GM12878 (cell line): ENCODE measurements at regions not wholly inside any gene's neighbourhood (a gene's known extent, or its start where the extent isn't known, plus 50 kb on each side); places are given as distances from the start of the nearest gene placed in this dataset.

Experiments used
- ATAC-seq: fragments of 200-7000 bp; cut with Tn5 transposase; 3 replicates; pipeline ENCODE4 v1.9.1; 2020; ENCODE audit warnings: mild to moderate bottlenecking, moderate library complexity
- BruUV-seq: library from RNA; stranded (reverse); fragments of 400-500 nt; replicated peaks from 2 replicates; lab custom pipeline; 2021; lab: Mats Ljungman, UMichigan
- CTCF ChIA-PET: fragments of 300-600 bp; sonication (Branson Sonifier 250); formaldehyde crosslinking; extraction: SDS; loops from one replicate; lab custom pipeline; 2021; ENCODE audit warnings: inconsistent platforms; lab: Yijun Ruan, JAX
- POLR2A ChIA-PET: fragments of 350-600 bp; formaldehyde crosslinking; extraction: SDS; loops from one replicate; lab custom pipeline; 2021; ENCODE audit warnings: inconsistent platforms; lab: Charles Lee
- RAD21 ChIA-PET: fragments of 300-600 bp; sonication (Branson Sonifier 250); formaldehyde crosslinking; loops from one replicate; lab custom pipeline; 2023; ENCODE audit warnings: antibody characterized with exemption; ENCODE audit not compliant: unreplicated experiment; lab: Charles Lee
- SMC1A ChIA-PET: fragments of 300-600 bp; sonication (Branson Sonifier 250); formaldehyde crosslinking; loops from one replicate; lab custom pipeline; 2023; ENCODE audit not compliant: unreplicated experiment, uncharacterized antibody; lab: Charles Lee
- DNase-seq: peaks from one replicate; pipeline ENCODE4 v3.0.0-alpha.2; 2011; ENCODE audit warnings: low read depth, low spot score
- FAIRE-seq: peaks from 3 replicates; lab custom pipeline; 2011; peaks lifted over from hg19 to GRCh38; lab: Jason Lieb, UNC
- H2AFZ ChIP-seq: 2 replicates; pipeline ENCODE4 v1.6.0; 2011; ENCODE audit warnings: low read depth, low read length, control low read depth; ENCODE audit not compliant: control insufficient read depth
- H3K27ac ChIP-seq: 2 replicates; pipeline ENCODE4 v1.5.1; 2011; ENCODE audit warnings: control low read depth; ENCODE audit not compliant: control insufficient read depth, insufficient read depth
- H3K27me3 ChIP-seq, 2 experiments: replicated peaks in 1 of 2; 2 replicates each; pipeline versions ENCODE4 v1.6.0 to v1.6.1; 2011; ENCODE audit warnings: low read length in 1 of 2; ENCODE audit not compliant: control insufficient read depth in 2 of 2, insufficient read depth in 2 of 2
- H3K36me3 ChIP-seq, 2 experiments: 2 replicates each; pipeline ENCODE4 v1.5.1; 2011; ENCODE audit warnings: low read length in 1 of 2; ENCODE audit not compliant: control insufficient read depth in 2 of 2, insufficient read depth in 2 of 2
- H3K4me1 ChIP-seq: 2 replicates; pipeline ENCODE4 v1.6.1; 2011; ENCODE audit warnings: mild to moderate bottlenecking, low read length, moderate library complexity, mixed read lengths; ENCODE audit not compliant: control insufficient read depth, insufficient read depth
- H3K4me2 ChIP-seq: 2 replicates; pipeline ENCODE4 v1.6.0; 2011; ENCODE audit warnings: control low read depth; ENCODE audit not compliant: control insufficient read depth, insufficient read depth
- H3K4me3 ChIP-seq: fragments of 200-600 bp; sonication (generic); 2 replicates; pipeline ENCODE4 v1.5.1; 2016
- H3K79me2 ChIP-seq: 2 replicates; pipeline ENCODE4 v1.6.0; 2011; ENCODE audit warnings: low read length; ENCODE audit not compliant: control insufficient read depth, insufficient read depth
- H3K9ac ChIP-seq: 2 replicates; pipeline ENCODE4 v1.8.0; 2011; ENCODE audit warnings: low read length, control low read depth, mixed read lengths; ENCODE audit not compliant: control insufficient read depth, insufficient read depth
- H3K9me3 ChIP-seq: replicated peaks from 3 replicates; pipeline ENCODE4 v1.5.1; 2011; ENCODE audit warnings: mild to moderate bottlenecking, low read length; ENCODE audit not compliant: control insufficient read depth, insufficient read depth
- H4K20me1 ChIP-seq: 2 replicates; pipeline ENCODE4 v1.6.0; 2011; ENCODE audit not compliant: control insufficient read depth, insufficient read depth
- CBX5 ChIP-seq: sonication (generic); IDR thresholded peaks from 2 replicates; pipeline ENCODE4 v1.6.1; 2016; ENCODE audit warnings: low read depth, moderate library complexity, mild to moderate bottlenecking, inconsistent platforms
- LARP7 ChIP-seq: fragments of 450-650 bp; IDR thresholded peaks from 2 replicates; pipeline ENCODE4 v1.6.1; 2017; ENCODE audit warnings: mild to moderate bottlenecking
- SIN3A ChIP-seq: IDR thresholded peaks from 2 replicates; pipeline ENCODE4 v1.6.1; 2012; ENCODE audit warnings: low read depth, low read length, improper control_type of control experiment
- SRF ChIP-seq, 2 experiments: IDR thresholded peaks; 2 replicates each; pipeline ENCODE4 v1.6.1; 2011; ENCODE audit warnings: low read depth in 2 of 2, low read length in 2 of 2, mild to moderate bottlenecking in 1 of 2, moderate library complexity in 1 of 2
- TCF12 ChIP-seq: IDR thresholded peaks from 2 replicates; pipeline ENCODE4 v1.6.1; 2011; ENCODE audit warnings: low read depth, mild to moderate bottlenecking, low read length
- YY1 ChIP-seq: IDR thresholded peaks from 2 replicates; pipeline ENCODE4 v1.6.1; 2011; ENCODE audit warnings: low read depth, mild to moderate bottlenecking, low read length
- WGBS: methylation state at CpG from one replicate; pipeline ENCODE4 v1.1.6; 2016; ENCODE audit warnings: low lambda C conversion rate; ENCODE audit not compliant: insufficient replicate concordance, insufficient coverage; ENCODE audit errors: missing lambda C conversion rate; 5-methylcytosine and 5-hydroxymethylcytosine counted together
- in situ Hi-C: fragments of 300-500 bp; cut with MboI; formaldehyde crosslinking; loops from 9 replicates; pipeline ENCODE4 v1.14.3; 2018; ENCODE audit warnings: mixed read lengths
- intact Hi-C: fragments of 100-400 bp; cut with micrococcal nuclease; formaldehyde crosslinking; loops from one replicate; pipeline ENCODE4 v1.14.2; 2022; ENCODE audit not compliant: unreplicated experiment
- TF ChIP-seq, protein P1 (sequence below): fragments of 450-650 bp; IDR thresholded peaks from 2 replicates; pipeline ENCODE4 v1.6.1; 2014; ENCODE audit warnings: mild to moderate bottlenecking

DNA sequence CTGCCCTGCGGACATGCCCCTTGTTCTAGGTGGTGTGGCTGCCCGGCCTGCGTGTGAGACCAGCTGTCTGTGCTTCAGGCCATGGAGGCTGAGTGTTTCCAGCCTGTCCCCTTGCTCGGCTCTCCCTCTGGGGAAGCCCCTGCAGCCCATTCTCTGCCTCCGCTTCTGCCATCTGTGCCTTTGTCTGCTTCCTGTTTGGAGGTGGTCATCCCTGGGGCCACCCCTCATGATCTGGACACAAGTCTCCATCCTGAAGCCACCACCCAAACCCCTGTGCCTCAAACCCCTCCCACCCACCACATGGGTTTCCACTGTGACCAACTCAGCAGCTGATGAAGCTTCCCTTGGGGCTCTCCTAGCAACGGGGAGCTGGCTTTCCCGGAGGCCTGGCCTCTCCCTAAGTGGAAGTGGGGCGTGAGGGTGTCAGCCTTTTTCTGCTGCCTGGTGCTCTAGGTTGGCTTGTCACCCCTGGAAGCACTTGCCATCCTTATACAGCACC lies 184.9 kb downstream of the SEC14L1 start:
- no TSS peak for BruUV-seq
- H3K9me3 ChIP-seq: no peaks in the 10 kb centered on the region
- ChIA-PET RAD21 (interaction anchor here (0.6 to 2.1 kb wide), 13 partner anchors 40 to 633 kb away, joined by 3 to 13 read pairs (median 5); partner anchors contain the start of gene TNRC6C), CTCF (interaction anchor here (0.6 to 2.0 kb wide), 5 partner anchors 75 to 149 kb away, joined by 3 to 9 read pairs (median 6); no protein-coding TSS in a partner anchor), POLR2A (interaction anchor here (1.2 to 1.6 kb wide), 6 partner anchors 9 to 149 kb away, joined by 3 to 7 read pairs (median 4); no protein-coding TSS in a partner anchor), SMC1A (interaction anchor here (0.6 to 1.9 kb wide), 14 partner anchors 11 to 218 kb away, joined by 3 to 9 read pairs (median 4); no protein-coding TSS in a partner anchor)
- peaks cover 51% of the 10 kb centered on the region for H3K4me1 ChIP-seq
- WGBS: 9% methylated on average over 8 of the region's 8 CpGs
- TF ChIP-seq SIN3A: 0 out of 2 replicates have a peak, but pooled peaks have one; percentile 20
- 0 out of 2 replicates have a peak, but pooled peaks have one; percentile 2 for TF ChIP-seq CBX5
- 0 out of 2 replicates have a peak, but pooled peaks have one; percentile 3 for TF ChIP-seq TCF12
- 0 out of 4 replicates have a peak, but pooled peaks of 1 of the 2 experiments have one; percentile 6 for TF ChIP-seq SRF (IDR thresholded peaks at IDR 0.05; ENCODE audit: low read depth in 2 of 2, low read length in 2 of 2)
- no peak for TF ChIP-seq YY1
- TF ChIP-seq LARP7: 0 out of 2 replicates have a peak, but pooled peaks have one; percentile 69
- TF ChIP-seq, protein P1, sequence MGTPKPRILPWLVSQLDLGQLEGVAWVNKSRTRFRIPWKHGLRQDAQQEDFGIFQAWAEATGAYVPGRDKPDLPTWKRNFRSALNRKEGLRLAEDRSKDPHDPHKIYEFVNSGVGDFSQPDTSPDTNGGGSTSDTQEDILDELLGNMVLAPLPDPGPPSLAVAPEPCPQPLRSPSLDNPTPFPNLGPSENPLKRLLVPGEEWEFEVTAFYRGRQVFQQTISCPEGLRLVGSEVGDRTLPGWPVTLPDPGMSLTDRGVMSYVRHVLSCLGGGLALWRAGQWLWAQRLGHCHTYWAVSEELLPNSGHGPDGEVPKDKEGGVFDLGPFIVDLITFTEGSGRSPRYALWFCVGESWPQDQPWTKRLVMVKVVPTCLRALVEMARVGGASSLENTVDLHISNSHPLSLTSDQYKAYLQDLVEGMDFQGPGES: no peak
- in situ Hi-C loops: loop anchor here (5.0 to 25.0 kb wide), 2 partner anchors 112 to 167 kb away; no protein-coding TSS in a partner anchor
- FAIRE-seq (peak; percentile 23), ATAC-seq (peak; percentile 11), DNase-seq (no peak)
- H3K4me3 ChIP-seq: peak overlapping the region; percentile 21; the same call in 1 of the 2 replicates
- H3K9ac ChIP-seq: peak overlapping the region; percentile 71
- H3K36me3 ChIP-seq: no peaks in the 10 kb centered on the region; a peak in 2 of 4 replicates
- H4K20me1 ChIP-seq: no peaks in the 10 kb centered on the region
- H3K27me3 ChIP-seq: no peaks in the 10 kb centered on the region
- H3K4me2 ChIP-seq: peak overlapping the region; percentile 94
- peak overlapping the region; percentile 41 for H2AFZ ChIP-seq
- intact Hi-C loops: loop anchor here (10.0 kb wide), 1 partner anchor 629 kb away; the partner anchor contains the start of gene TNRC6C
- peak overlapping the region; percentile 88 for H3K27ac ChIP-seq
- peaks cover 75% of the 10 kb centered on the region for H3K79me2 ChIP-seq
